GM18951 (cell line): ENCODE measurements at regions not wholly inside any gene's neighbourhood (a gene's known extent, or its start where the extent isn't known, plus 50 kb on each side); places are given as distances from the start of the nearest gene placed in this dataset.

Experiments used
- POLR2A ChIP-seq: IDR thresholded peaks from 4 replicates; pipeline ENCODE4 v1.6.1; 2011; ENCODE audit warnings: mild to moderate bottlenecking; ENCODE audit not compliant: insufficient read length, insufficient read depth; ENCODE audit errors: extremely low read depth
- in situ Hi-C: fragments of 300-500 bp; cut with MboI; formaldehyde crosslinking; loops from one replicate; pipeline ENCODE4 v1.12.0; 2022; ENCODE audit warnings: low sequenced_read_pairs, mixed read lengths, inconsistent platforms; ENCODE audit not compliant: unreplicated experiment

GRCh38 chr3:194072097-194072428 is 63.9 kb upstream of the HES1 start:
- in situ Hi-C loops = no loop called here
- no peak for TF ChIP-seq POLR2A

- in situ Hi-C loops = no loop called here
- no peak for TF ChIP-seq POLR2A
These were observed 63.2 kb upstream of the HES1 start for GRCh38 chr3:194072691-194073279.

GRCh38 chr3:194073926-194074325 is 62.0 kb upstream of the HES1 start:
- in situ Hi-C loops = no loop called here

GRCh38 chr3:194075088-194075615 is 60.8 kb upstream of the HES1 start:
- in situ Hi-C loops = no loop called here
- TF ChIP-seq POLR2A = no peak

More at GRCh38 chr3:194073926-194074325, 62.0 kb upstream of the HES1 start:
- no peak for TF ChIP-seq POLR2A

GRCh38 chr3:194075802-194076460 is 60.0 kb upstream of the HES1 start:
- in situ Hi-C loops = no loop called here
- TF ChIP-seq POLR2A = no peak

- TF ChIP-seq POLR2A = no peak
- in situ Hi-C loops = no loop called here
These were observed 59.5 kb upstream of the HES1 start for GRCh38 chr3:194076475-194076874.

- TF ChIP-seq POLR2A = no peak
These were observed 58.3 kb upstream of the HES1 start for GRCh38 chr3:194077602-194078001.

GRCh38 chr3:194078045-194078821 is 57.7 kb upstream of the HES1 start:
- in situ Hi-C loops = no loop called here

More at GRCh38 chr3:194077602-194078001, 58.3 kb upstream of the HES1 start:
- in situ Hi-C loops = no loop called here

GRCh38 chr3:194079702-194080172 is 56.2 kb upstream of the HES1 start:
- TF ChIP-seq POLR2A = no peak
- in situ Hi-C loops = no loop called here

More at GRCh38 chr3:194078045-194078821, 57.7 kb upstream of the HES1 start:
- no peak for TF ChIP-seq POLR2A

- in situ Hi-C loops = no loop called here
- TF ChIP-seq POLR2A = no peak
These were observed 55.5 kb upstream of the HES1 start for GRCh38 chr3:194080436-194080835.

- in situ Hi-C loops = no loop called here
- TF ChIP-seq POLR2A = no peak
These were observed 54.8 kb upstream of the HES1 start for GRCh38 chr3:194080913-194081800.

- TF ChIP-seq POLR2A = no peak
- in situ Hi-C loops = no loop called here
These were observed 54.1 kb upstream of the HES1 start for GRCh38 chr3:194081826-194082225.
